SU-DHL-6 (cell line): ENCODE measurements at regions not wholly inside any gene's neighbourhood (a gene's known extent, or its start where the extent isn't known, plus 50 kb on each side); places are given as distances from the start of the nearest gene placed in this dataset.

Experiments
- CTCF ChIP-seq: fragments of 200-600 bp; sonication (generic); IDR thresholded peaks from one replicate; pipeline ENCODE4 v1.5.1; 2017; ENCODE audit warnings: antibody characterized with exemption, mild to moderate bottlenecking, low read length, moderate library complexity; ENCODE audit not compliant: insufficient read depth, poor library complexity, severe bottlenecking
- EZH2phosphoT487 ChIP-seq: fragments of 200-600 bp; sonication (generic), shearing (Covaris generic); conservative IDR thresholded peaks from 2 replicates; pipeline ENCODE4 v1.6.1; 2018; ENCODE audit warnings: mild to moderate bottlenecking, antibody characterized with exemption, low read length, moderate library complexity, mixed read lengths

GRCh38 chr20:56875052-56875659 is 246.1 kb downstream of the TFAP2C start:
- no peak for TF ChIP-seq CTCF
- TF ChIP-seq EZH2phosphoT487 = no peak
